HG03442 (cell line): ENCODE measurements at regions not wholly inside any gene's neighbourhood (a gene's known extent, or its start where the extent isn't known, plus 50 kb on each side); places are given as distances from the start of the nearest gene placed in this dataset.
A peak's percentile ranks its signal among the peaks of the same experiment; 100 is the strongest.
"Not testable (repeated sequence)": the region's sequence is repeated elsewhere in the genome, so short reads cannot be mapped to it uniquely, and the experiment has no call there.

Experiments used
- ATAC-seq: cut with Tn5 transposase; IDR thresholded peaks from one replicate; pipeline ENCODE4 v1.9.1; 2021; ENCODE audit warnings: mild to moderate bottlenecking, moderate library complexity; ENCODE audit not compliant: unreplicated experiment

GRCh38 chr3:153369561-153370374 lies 207.7 kb downstream of the RAP2B start:
- no peak for ATAC-seq

- no peak for ATAC-seq
These were observed 208.7 kb downstream of the RAP2B start for GRCh38 chr3:153370680-153371079.

GRCh38 chr3:153372326-153372725 lies 210.3 kb downstream of the RAP2B start:
- ATAC-seq = no peak

GRCh38 chr3:153373606-153374005 lies 211.6 kb downstream of the RAP2B start:
- ATAC-seq = peak; percentile 81

GRCh38 chr3:153378366-153378765 lies 216.3 kb downstream of the RAP2B start:
- ATAC-seq = not testable (repeated sequence)

- no peak for ATAC-seq
These were observed 217.5 kb downstream of the RAP2B start for GRCh38 chr3:153379516-153379915.

- ATAC-seq = no peak
These were observed 223.3 kb downstream of the RAP2B start for GRCh38 chr3:153385343-153385742.

- ATAC-seq = no peak
These were observed 230.3 kb downstream of the RAP2B start for GRCh38 chr3:153392363-153392762.

- ATAC-seq = no peak
These were observed 232.0 kb downstream of the RAP2B start for GRCh38 chr3:153394017-153394416.

GRCh38 chr3:153396581-153396980 lies 234.6 kb downstream of the RAP2B start:
- ATAC-seq = no peak

- no peak for ATAC-seq
These were observed 235.8 kb downstream of the RAP2B start for GRCh38 chr3:153397794-153398193.

GRCh38 chr3:153399636-153400035 lies 237.6 kb downstream of the RAP2B start:
- ATAC-seq = peak; percentile 88

GRCh38 chr3:153400641-153401040 lies 238.6 kb downstream of the RAP2B start:
- no peak for ATAC-seq

- ATAC-seq = no peak
These were observed 242.1 kb downstream of the RAP2B start for GRCh38 chr3:153404157-153404556.

- not testable (repeated sequence) for ATAC-seq
These were observed 243.3 kb downstream of the RAP2B start for GRCh38 chr3:153405320-153405719.

GRCh38 chr3:153410517-153410916 lies 248.5 kb downstream of the RAP2B start:
- no peak for ATAC-seq

- no peak for ATAC-seq
These were observed 253.0 kb downstream of the RAP2B start for GRCh38 chr3:153414982-153415381.

GRCh38 chr3:153422314-153422713 lies 260.3 kb downstream of the RAP2B start:
- ATAC-seq = no peak

GRCh38 chr3:153423820-153424219 lies 261.8 kb downstream of the RAP2B start:
- not testable (repeated sequence) for ATAC-seq

GRCh38 chr3:153426344-153426743 lies 264.3 kb downstream of the RAP2B start:
- no peak for ATAC-seq

- no peak for ATAC-seq
These were observed 264.8 kb downstream of the RAP2B start for GRCh38 chr3:153426803-153427202.

GRCh38 chr3:153429821-153430220 lies 267.8 kb downstream of the RAP2B start:
- ATAC-seq = no peak

GRCh38 chr3:153431076-153431475 lies 269.1 kb downstream of the RAP2B start:
- ATAC-seq = no peak
